Muscle of leg (tissue), 3 donors: ENCODE measurements at regions not wholly inside any gene's neighbourhood (a gene's known extent, or its start where the extent isn't known, plus 50 kb on each side); places are given as distances from the start of the nearest gene placed in this dataset.

Experiments used
- DNase-seq: peaks from one replicate; pipeline ENCODE4 v3.0.0; 2013
- H3K27ac ChIP-seq: one replicate; pipeline ENCODE4 v1.5.1; 2013; ENCODE audit warnings: mild to moderate bottlenecking, low read length, control low read depth
- H3K27me3 ChIP-seq: one replicate; pipeline ENCODE4 v1.6.1; 2013; ENCODE audit warnings: low read length; ENCODE audit not compliant: control insufficient read depth, insufficient read depth
- H3K36me3 ChIP-seq: one replicate; pipeline ENCODE4 v1.6.1; 2013; ENCODE audit warnings: low read length; ENCODE audit not compliant: control insufficient read depth, insufficient read depth
- H3K4me1 ChIP-seq: one replicate; pipeline ENCODE4 v1.6.1; 2013; ENCODE audit warnings: low read length; ENCODE audit not compliant: control insufficient read depth, insufficient read depth
- H3K4me3 ChIP-seq: one replicate; pipeline ENCODE4 v1.5.1; 2013; ENCODE audit warnings: low read length, control low read depth
- H3K9me3 ChIP-seq: replicated peaks from 2 replicates; pipeline ENCODE4 v1.6.1; 2013; ENCODE audit warnings: low read depth, low read length; ENCODE audit not compliant: control insufficient read depth
- WGBS: methylation state at CpG from one replicate; pipeline ENCODE4 v1.1.5; 2013; ENCODE audit warnings: missing lambda C conversion rate; ENCODE audit not compliant: insufficient coverage; 5-methylcytosine and 5-hydroxymethylcytosine counted together

DNA sequence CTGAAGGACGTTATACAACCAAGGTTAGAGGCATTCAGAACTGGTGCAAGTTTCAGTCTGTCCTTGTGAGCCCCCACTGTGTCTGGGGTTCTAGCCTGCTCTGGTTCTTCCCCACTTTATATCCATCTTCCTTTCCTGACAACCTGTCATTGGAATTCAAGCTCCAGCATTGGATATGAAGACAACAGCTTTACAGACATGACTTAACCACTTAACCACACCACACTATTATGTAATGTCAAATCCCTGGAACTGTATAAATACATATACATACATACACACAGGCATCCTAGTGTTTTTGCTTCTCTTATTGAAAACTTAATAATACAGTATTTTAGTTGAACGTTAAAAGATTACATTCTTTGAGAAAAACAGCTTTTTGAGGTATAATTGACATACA is 217.9 kb upstream of the SGK1 start:
- H3K36me3 ChIP-seq, result no peaks in the 10 kb centered on the region
- no peak overlapping the region for H3K27ac ChIP-seq
- DNase-seq, result no peak
- no peaks in the 10 kb centered on the region for H3K9me3 ChIP-seq
- H3K4me1 ChIP-seq, result peaks cover 2% of the 10 kb centered on the region
- no peak overlapping the region for H3K4me3 ChIP-seq
- WGBS, result 63% methylated on average over 1 of the region's 2 CpGs
- H3K27me3 ChIP-seq, result no peaks in the 10 kb centered on the region

GRCh38 chr6:134534708-134535149 is 216.8 kb upstream of the SGK1 start:
- WGBS, result 100% methylated on average over 1 of the region's 2 CpGs
- no peak overlapping the region for H3K27ac ChIP-seq
- H3K9me3 ChIP-seq, result no peaks in the 10 kb centered on the region
- no peak for DNase-seq
- H3K4me3 ChIP-seq, result no peak overlapping the region
- H3K27me3 ChIP-seq, result no peaks in the 10 kb centered on the region
- H3K36me3 ChIP-seq, result no peaks in the 10 kb centered on the region
- H3K4me1 ChIP-seq, result peaks cover 4% of the 10 kb centered on the region

- Histone ChIP-seq H3K27me3 (no peaks in the 10 kb centered on the region), H3K4me3 (no peak overlapping the region), H3K27ac (no peak overlapping the region), H3K4me1 (peaks cover 4% of the 10 kb centered on the region), H3K9me3 (no peaks in the 10 kb centered on the region), H3K36me3 (no peaks in the 10 kb centered on the region)
- WGBS, result 100% methylated on average over 2 of the region's 3 CpGs
- DNase-seq, result no peak
Observed at GRCh38 chr6:134533991-134534390, 216.1 kb upstream of the SGK1 start.

- H3K27me3 ChIP-seq, result no peaks in the 10 kb centered on the region
- no peak overlapping the region for H3K4me3 ChIP-seq
- H3K27ac ChIP-seq, result no peak overlapping the region
- 100% methylated on average over 1 of the region's 8 CpGs for WGBS
- H3K4me1 ChIP-seq, result peaks cover 4% of the 10 kb centered on the region
- H3K36me3 ChIP-seq, result no peaks in the 10 kb centered on the region
- DNase-seq, result no peak
- no peaks in the 10 kb centered on the region for H3K9me3 ChIP-seq
Observed at GRCh38 chr6:134532694-134533624, 215.0 kb upstream of the SGK1 start.

DNA sequence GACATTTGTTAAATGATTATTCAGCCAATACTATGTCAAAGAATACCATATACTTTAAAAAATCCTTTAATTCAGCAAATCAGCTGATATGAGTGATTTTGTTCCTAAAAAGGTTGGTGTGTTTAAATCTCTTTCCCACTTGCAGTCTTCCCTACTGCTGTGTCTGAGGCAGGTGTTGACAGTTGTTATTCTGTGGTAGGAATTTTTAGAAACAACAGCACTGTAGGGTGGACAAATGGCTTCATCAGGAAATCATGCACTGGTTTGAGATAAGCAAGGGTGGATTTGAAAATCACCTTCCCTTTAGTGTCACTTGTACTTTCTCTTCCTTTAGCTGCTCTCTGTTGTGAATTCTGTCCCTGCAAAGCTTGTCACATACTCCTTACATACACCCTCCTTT is 213.7 kb upstream of the SGK1 start:
- Histone ChIP-seq H3K4me1 (peaks cover 4% of the 10 kb centered on the region), H3K4me3 (no peak overlapping the region), H3K36me3 (no peaks in the 10 kb centered on the region), H3K27me3 (no peaks in the 10 kb centered on the region), H3K9me3 (no peaks in the 10 kb centered on the region), H3K27ac (no peak overlapping the region)
- DNase-seq, result no peak

GRCh38 chr6:134531188-134531551 is 213.3 kb upstream of the SGK1 start:
- H3K27ac ChIP-seq, result no peak overlapping the region
- H3K4me3 ChIP-seq, result no peak overlapping the region
- no peaks in the 10 kb centered on the region for H3K9me3 ChIP-seq
- no peaks in the 10 kb centered on the region for H3K36me3 ChIP-seq
- peaks cover 4% of the 10 kb centered on the region for H3K4me1 ChIP-seq
- WGBS, result no CpG with 5 or more reads among the region's 2 CpGs
- no peak for DNase-seq
- H3K27me3 ChIP-seq, result no peaks in the 10 kb centered on the region

GRCh38 chr6:134529921-134530320 is 212.0 kb upstream of the SGK1 start:
- no peak overlapping the region for H3K27ac ChIP-seq
- no peak for DNase-seq
- H3K4me1 ChIP-seq, result peaks cover 4% of the 10 kb centered on the region
- no CpG with 5 or more reads among the region's 4 CpGs for WGBS
- no peaks in the 10 kb centered on the region for H3K27me3 ChIP-seq
- H3K4me3 ChIP-seq, result no peak overlapping the region
- no peaks in the 10 kb centered on the region for H3K9me3 ChIP-seq
- H3K36me3 ChIP-seq, result no peaks in the 10 kb centered on the region

- DNase-seq, result no peak
- H3K4me1 ChIP-seq, result peaks cover 4% of the 10 kb centered on the region
- H3K27ac ChIP-seq, result no peak overlapping the region
- no peaks in the 10 kb centered on the region for H3K27me3 ChIP-seq
- no peaks in the 10 kb centered on the region for H3K36me3 ChIP-seq
- H3K9me3 ChIP-seq, result no peaks in the 10 kb centered on the region
- no peak overlapping the region for H3K4me3 ChIP-seq
Observed at GRCh38 chr6:134529305-134529704, 211.4 kb upstream of the SGK1 start.

DNA sequence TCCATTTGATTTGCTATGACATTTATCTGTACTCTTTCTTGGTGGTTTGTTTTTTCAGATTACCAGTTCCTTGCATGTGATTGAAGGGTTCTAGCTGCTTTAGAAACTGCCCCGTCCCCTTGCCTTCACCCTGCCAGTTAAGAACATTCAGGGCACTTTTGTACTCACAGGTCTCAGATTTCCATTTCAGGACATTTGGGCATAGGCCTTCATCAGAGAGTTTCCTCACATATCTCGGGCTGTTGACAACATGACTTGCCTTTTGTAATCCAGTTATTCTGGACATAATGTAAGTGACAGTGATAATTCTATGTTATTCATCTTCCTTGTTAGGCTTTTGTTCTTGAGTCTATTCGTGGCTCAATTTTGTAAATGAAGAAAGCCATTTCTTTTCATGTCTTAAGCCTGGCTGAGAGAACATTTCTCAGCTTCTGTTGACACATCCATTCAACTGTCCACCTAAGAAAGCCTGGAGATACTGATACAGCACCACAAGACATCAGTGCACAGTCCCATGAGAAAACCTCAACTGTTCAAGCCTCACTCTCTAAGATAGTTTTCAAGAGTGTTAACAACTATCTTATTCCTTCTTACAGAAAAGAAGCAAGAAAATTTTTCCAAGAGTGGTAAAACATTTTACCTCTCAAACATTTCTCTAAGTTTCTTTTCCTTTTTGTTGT is 209.3 kb upstream of the SGK1 start:
- WGBS, result no CpG with 5 or more reads among the region's 3 CpGs
- Histone ChIP-seq H3K36me3 (no peaks in the 10 kb centered on the region), H3K27ac (no peak overlapping the region), H3K4me3 (no peak overlapping the region), H3K9me3 (no peaks in the 10 kb centered on the region), H3K4me1 (peaks cover 4% of the 10 kb centered on the region), H3K27me3 (no peaks in the 10 kb centered on the region)
- DNase-seq, result no peak

DNA sequence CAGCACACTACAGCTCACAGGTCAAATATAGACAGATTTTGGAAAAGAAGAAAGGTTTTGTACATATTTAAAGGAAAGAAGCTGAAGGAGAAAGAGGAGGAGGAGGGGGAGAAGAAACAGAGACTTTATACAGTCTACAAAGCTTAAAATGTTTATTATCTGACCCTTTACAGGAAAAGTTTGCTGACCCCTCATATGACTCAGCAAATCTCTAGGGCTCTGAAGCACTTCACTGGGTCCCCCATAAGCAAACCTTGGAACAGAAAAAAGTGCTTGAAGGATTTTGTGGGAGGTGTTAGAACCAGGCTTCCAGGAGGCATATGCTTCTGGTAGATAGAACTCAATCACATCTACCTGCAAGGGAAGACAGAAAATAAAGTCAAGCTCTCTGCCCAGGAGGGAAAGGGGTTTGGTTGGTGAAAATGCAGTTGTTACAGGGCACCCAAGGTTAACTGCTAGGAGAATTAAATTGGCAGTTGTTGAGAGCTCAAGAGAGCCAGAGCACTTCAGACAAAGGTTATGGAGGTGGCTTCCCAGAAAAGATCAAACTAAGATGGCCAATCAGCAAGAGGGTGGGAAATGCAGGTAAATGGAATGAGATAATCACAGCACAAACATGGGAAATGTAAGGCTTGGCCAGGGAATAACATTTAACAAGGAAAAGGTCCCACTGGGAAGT is 207.4 kb upstream of the SGK1 start:
- no peak overlapping the region for H3K27ac ChIP-seq

More for the DNA sequence above, 207.4 kb upstream of the SGK1 start:
- no peak for DNase-seq
- Histone ChIP-seq H3K4me3 (no peak overlapping the region), H3K36me3 (no peaks in the 10 kb centered on the region), H3K9me3 (no peaks in the 10 kb centered on the region), H3K4me1 (peaks cover 3% of the 10 kb centered on the region), H3K27me3 (no peaks in the 10 kb centered on the region)
